Stimulated activated CD4-positive, alpha-beta T cell treated with anti-CD3 and anti-CD28 coated beads, Interleukin-15, amount 100 ng/mL, for 24 hours (primary cell): ENCODE measurements at regions not wholly inside any gene's neighbourhood (a gene's known extent, or its start where the extent isn't known, plus 50 kb on each side); places are given as distances from the start of the nearest gene placed in this dataset.
"Not testable (repeated sequence)": the region's sequence is repeated elsewhere in the genome, so short reads cannot be mapped to it uniquely, and the experiment has no call there.

Experiments used
- DNase-seq: peaks from one replicate; pipeline ENCODE4 v3.0.0-alpha.2; 2020

DNA sequence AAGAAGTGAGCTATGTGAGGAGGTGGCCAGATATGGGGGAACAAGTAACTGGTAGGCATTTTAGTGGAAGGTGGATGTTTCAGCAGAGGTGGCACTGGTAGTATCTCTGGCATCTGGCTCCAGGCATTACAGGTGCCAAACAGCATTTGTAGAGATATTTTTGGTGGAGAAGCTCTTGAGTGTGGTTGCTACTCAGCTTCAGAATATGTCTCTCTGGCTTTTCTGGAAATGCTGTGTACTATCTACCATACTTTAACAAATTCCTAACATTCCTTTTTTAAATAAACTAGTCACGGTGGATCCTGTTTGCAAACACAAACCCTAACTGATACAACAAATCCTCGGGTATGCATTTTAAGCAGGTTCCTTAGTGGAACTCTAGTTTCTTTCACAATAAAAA lies 128.0 kb downstream of the BARX2 start:
- no peak for DNase-seq

DNA sequence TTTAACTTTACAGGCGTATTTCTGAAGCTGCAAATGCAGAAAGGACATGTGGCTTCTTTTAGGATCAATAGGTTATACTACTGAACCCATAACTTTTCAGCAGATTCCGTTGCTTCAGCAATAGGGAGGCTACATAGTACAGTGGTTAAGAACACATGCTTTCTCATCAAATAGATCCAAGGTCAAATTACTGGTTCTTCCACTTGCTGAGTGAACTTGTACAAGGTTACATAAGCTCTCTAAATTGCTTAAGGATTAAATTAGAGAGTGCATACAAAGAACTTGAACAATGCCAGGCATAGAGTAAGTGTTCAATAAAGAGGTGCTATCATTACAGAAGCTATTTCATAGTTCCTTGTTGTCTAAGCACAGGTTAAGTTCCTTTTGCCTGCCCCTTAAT lies 129.6 kb downstream of the BARX2 start:
- no peak for DNase-seq

DNA sequence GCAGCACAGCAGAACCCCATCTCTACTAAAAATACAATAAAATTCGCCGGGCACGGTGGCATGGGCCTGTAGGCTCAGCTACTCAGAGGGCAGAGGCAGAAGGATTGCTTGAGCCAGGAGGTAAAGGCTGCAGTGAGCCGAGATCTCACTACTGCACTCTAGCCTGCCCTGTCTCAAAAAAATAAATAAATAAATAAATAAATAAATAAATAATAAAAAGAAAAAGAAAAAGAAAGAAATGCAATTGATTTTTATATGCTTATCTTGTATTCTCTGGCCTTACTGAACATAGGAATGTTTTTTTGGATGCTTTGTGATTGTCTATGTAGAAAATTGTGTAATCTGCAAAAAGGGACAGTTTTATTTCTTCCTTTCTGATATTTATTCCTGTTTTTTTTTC lies 132.5 kb downstream of the BARX2 start:
- no peak for DNase-seq

DNA sequence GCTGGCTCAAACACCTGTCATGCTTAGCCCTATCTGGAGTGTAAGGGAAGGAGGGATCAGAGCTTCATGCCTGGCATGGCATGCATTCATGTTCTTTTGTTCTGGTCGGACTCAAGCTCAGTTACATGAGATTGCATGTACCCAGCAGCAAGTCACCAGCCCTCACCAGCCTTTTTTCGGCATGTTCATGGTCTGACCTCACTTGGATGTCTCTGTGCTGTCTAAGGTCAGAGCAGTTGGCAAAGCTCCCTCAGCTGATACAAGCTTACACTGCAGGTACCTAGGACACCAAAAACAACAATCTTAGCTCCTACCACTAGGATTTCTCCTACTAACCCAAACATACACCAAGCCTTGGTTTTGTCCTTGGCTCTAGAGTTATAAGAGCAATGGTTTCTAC lies 152.6 kb downstream of the BARX2 start:
- no peak for DNase-seq

DNA sequence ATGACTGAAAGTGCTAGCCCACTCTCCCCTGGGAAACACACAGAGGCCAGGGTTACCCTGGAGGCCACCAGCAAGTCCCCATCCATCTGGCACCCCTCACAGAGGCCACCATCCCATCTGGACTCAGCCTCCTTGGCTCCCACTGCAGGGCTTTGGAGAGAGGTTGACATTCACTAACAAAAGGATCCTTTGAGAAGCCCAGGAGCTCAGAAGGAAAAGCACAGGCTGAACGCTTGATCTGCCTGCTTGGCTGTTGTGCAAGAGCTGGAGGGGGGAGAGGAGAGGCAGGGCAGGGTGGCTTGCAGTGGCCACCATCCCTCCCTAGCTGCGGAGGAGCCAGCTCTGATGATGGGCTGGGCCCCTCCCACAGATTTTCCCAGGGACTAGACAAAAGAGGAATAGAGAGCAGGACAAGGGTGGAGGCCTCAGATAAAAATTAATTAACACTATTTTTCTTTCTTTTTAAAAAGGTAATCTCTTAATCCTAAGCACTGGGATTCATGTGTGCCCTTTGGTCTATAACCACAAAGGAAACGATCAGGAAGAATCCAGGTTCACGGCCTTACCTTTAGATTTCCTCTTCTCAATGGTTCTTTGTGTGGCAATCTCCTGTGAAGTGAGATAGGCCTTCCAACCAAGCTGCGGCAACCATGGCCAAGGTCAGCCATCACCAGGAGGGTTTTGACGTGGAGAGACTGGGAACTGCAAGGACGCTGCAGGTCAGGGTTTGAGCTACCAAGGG lies 154.7 kb downstream of the BARX2 start:
- DNase-seq: no peak

DNA sequence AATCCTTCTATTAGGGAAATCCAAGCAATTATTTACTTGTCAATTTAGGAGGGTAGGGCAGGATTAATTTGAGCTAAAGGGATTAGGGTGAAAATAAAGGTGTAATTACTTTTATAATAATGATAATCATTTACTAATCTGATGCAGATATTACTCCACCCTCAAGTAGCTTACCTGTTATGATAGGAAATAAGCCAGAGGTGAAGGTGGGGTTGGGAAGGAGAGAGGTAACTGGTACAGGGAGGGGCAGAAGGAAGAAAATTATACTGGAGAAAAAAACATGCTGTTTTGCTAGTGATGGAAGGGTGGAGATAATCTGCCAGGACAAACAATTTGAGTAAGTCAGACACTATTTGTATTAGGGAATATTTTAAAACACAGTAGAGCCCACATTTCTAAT lies 157.7 kb downstream of the BARX2 start:
- DNase-seq: no peak

DNA sequence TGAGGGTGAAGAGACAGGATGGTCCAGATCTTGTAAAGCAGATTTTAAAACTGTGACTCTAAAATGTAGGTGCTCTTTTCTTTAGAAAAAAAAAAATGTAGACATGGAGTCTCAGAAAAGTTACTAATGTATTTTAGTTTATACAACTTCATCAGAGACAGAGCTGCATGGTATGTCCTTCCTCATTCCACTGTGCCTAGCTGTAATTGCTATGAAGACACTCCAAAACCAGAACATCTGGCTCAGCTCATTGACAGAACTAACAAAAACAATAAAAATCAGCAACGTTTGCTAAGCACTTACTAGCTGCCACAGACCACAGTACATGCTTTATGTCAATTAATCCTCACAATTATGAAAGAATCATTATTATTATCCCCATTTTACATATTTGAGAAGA lies 160.7 kb downstream of the BARX2 start:
- no peak for DNase-seq

DNA sequence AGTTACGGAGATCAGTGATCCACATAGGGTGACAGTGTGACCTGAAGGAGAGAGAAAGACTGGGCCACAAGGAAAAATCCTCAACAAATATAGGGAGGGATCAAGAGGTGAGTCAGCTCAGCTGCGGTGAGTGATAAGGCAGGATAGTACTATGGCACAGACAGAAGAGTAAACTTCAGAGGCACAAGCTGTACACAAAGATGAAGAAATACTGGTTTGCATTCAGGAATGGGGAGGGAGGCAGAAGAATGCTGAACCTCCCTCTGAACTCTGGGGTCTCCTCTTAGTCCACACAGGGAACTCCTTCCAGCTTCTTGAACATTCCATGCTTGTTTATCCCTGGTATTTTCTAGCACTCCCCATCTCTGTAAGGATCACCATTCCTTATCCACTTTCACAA lies 162.7 kb downstream of the BARX2 start:
- no peak for DNase-seq

DNA sequence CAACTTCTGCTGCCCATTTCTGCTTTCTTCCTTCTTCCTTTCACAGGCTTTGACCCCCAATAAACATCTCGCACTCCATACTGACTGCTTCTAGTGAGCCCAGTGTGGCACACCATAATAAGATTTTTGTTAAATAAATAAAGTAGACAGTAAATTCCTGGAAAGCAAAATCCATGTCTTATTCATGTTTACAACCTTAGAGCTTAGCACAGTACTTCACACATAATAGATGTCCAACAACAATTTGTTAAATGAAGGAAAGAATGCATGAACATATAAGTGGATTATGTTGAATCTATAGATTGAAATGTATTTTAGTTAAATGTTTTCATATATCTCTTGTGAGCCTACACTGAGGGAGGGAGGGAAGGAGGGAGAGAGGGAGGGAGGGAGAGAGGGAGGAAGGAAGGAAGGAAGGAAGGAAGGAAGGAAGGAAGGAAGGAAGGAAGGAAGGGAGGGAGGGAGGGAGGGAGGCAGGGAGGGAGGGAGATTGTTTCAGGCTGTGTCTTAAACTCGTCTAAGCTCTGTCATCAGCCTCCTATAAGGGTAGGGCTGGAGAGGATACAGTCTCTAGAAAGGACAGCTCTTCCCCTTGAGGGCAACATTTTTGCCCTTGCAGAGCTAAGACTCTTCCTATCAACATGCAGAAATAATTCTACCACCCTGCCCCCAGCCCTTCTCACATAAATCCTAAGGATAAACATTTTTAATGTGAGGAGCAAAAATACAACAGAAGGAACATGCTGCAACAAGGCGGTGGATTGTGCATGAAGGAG lies 168.1 kb downstream of the BARX2 start:
- no peak for DNase-seq

DNA sequence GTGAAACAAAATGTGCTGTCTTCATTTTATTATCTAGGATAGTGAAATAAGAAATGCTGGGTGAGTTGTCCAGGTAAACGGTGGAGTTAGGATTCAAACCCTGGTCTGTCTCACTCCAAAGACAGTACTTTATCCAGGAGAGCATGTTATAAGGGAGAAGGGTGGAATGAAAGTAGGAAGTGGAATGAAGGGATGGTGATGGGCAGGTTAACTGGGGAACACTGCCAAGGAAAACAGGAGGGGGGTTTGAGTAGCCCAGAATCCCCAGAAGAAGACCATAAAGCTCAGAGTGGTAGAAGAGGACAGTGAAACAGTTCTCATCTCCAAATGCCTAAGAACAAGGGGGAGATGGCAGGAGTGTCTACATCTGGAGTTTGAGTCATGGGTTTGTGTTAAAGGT lies 169.0 kb downstream of the BARX2 start:
- no peak for DNase-seq

DNA sequence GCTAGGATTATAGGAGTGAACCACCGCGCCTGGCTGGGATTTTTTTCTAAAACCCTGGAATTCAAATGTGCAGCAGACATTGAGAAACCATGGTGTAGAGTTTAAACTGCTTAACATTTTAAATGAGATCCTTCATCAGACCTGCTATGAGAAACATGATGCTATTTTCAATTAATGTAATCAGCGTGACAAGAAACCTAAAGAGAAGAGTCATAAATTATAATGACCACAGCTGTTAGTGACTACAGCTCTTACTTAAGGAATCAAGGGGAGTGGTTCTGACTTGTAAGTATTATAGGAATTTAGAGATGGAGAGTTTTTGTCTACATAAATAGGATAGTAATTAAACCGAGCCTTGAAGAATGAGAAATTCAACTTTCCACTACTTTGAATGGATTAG lies 170.6 kb downstream of the BARX2 start:
- DNase-seq: no peak

DNA sequence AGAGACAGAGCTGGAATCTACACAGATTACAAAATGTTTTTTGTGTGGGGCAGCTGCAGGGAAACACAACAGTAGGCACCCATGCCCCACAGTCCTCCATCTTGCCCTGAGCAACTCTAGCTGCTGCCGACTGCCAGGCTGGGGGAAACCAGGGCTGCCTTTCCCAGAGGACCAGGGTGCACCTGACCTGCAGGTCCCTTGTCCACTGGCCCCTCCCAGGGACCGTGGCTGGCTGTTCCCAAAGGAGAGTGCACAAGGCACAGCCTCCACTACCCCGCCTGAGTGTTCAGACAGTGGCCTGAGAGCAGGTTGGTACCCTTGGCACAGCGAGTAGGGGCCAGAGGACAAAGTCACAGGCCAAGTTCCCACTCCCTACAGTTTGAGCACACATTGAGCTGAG lies 181.8 kb downstream of the BARX2 start:
- no peak for DNase-seq

DNA sequence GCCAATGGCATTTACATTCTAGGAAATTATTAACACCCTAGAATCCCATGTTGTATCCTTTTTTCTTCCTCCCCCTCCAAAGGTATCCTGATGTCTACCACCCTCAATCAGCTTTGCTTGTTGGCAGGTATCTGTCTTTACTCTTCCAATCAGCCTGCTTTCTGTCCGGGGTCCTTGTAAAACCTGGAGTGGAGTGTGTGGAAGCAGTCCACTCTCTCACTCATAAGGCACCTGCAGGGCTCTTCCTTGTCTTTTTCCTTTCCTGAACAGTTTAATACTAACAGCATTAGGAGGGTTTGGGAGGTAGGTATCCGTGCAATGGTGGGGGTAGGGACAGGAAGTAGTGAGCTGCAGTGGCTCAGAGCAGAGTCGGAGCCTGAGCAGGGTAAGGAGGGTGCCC lies 193.4 kb downstream of the BARX2 start:
- DNase-seq: no peak

DNA sequence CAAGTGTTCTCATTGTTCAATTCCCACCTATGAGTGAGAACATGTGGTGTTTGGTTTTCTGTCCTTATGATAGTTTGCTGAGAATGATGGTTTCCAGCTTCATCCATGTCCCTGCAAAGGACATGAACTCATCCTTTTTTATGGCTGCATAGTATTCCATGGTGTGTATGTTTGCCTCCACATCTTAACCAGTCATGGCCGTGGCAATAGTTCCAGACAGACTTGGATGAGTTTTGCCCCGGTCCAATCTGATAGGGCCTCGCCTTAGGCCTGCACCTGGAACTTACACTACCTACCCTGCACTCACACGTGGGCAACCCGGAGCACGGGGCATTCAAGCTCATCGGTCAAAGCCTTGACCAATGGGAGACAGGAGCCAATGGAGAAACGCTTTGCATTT lies 197.0 kb downstream of the BARX2 start:
- not testable (repeated sequence) for DNase-seq

DNA sequence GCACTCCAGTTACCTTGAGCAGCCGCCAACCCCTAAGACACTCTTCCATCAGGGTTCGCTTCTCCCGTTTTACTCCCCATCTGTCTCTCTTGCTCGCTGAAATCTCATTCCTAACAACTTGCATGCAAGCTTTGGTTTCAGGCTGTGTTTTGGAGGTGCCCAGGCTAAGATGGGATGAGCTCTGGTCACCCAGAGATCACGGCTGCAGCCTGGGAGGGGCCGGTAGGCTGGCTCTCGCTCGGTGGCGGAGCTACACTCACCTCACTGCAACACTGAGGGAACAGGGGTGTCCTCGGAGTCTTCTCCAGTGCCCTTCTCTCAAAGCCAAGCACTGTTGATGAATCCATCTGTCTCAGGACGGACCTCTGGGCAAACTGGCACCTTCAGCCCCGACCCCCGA lies 197.5 kb downstream of the BARX2 start:
- DNase-seq: no peak

DNA sequence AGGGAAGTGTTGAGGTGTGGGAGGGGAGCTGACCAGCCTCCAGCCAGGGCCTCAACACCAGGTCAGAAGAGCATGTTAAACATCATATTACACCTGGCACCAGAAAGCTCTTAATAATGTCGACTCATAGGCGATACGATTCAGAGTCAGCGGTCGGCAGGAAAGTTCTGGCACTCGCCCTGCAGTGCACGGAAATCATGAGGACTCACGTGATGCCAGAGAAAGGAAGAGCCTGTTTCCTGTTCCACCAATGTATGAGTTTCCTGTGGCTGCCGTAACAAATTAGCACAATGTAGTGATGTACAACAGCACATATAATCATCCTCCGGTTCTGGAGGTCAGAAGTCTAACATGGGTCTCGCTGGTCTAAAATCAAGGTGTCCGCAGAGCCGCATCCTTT lies 198.8 kb downstream of the BARX2 start:
- no peak for DNase-seq

DNA sequence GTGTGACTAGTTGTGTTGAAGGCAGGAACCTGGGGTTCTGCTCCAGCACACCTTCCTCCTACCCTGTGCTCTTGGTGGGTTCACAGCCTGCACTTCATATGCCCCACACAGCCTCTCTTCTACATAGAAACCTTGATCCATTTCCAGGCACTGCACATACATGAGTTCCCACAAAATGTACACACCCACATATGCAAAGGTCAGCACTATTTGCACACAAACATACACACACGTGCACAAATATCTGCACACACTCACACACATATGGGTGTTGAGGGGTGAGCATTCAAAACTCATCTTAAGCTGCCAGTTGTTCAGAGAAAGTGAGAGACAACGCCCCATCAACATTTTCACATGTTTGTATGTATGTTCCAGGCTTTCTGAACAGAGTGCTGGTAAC lies 201.0 kb downstream of the BARX2 start:
- DNase-seq: no peak

DNA sequence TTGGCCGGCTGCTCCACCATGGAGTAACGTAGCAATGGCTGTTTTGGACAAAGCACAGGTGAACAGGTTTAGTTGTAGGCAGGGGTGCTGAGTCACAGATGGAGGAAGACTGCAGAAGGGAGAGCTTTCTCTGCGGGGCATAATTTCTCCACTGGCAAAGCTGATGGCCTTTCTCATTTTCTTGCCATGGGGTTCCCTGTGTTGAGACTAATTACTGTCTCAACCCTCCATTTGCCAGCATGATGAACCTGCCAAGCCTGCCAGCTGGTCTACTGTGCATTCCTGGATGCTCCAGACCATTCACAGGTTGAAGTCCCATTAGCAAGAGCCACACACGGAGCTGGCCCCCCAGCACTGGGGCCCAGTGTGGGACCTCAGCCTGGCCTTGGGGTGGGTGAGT lies 202.4 kb downstream of the BARX2 start:
- no peak for DNase-seq

DNA sequence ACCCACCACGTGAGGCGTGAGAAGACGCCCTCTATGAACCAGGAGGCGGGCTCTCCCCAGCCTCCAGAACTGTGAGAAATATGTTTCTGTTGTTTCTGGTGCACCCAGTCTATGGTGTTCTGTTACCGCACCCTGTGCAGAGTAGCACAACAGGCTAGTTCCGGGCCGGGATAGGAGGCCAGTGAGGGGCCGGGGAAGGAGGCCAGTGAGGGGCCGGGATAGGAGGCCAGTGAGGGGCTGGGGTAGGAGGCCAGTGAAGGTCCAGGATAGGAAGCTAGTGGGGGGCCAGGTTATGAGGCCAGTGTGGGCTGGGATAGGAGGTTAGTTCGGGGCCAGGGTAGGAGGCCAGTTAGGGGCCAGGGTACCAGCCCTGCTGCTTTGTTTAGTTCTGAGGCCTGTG lies 204.6 kb downstream of the BARX2 start:
- DNase-seq: no peak

DNA sequence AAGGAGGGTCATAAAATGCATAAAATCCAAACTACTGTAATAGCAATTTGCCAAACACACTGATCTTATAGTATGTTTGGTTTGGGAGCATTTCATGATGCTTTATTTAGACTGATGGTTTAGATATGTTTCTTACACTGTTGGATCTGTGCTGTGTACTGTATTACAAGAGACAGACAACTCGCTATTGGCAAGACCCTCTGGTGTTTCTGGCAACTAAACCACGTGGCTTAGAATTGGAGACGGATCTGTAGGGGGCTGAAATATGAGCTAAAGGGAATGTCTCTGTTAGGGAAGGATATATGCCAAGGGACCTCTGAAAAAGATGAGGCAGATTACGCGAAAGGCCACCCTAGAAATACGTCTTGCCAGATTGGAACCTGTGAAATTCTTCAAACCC lies 208.7 kb downstream of the BARX2 start:
- DNase-seq: no peak

DNA sequence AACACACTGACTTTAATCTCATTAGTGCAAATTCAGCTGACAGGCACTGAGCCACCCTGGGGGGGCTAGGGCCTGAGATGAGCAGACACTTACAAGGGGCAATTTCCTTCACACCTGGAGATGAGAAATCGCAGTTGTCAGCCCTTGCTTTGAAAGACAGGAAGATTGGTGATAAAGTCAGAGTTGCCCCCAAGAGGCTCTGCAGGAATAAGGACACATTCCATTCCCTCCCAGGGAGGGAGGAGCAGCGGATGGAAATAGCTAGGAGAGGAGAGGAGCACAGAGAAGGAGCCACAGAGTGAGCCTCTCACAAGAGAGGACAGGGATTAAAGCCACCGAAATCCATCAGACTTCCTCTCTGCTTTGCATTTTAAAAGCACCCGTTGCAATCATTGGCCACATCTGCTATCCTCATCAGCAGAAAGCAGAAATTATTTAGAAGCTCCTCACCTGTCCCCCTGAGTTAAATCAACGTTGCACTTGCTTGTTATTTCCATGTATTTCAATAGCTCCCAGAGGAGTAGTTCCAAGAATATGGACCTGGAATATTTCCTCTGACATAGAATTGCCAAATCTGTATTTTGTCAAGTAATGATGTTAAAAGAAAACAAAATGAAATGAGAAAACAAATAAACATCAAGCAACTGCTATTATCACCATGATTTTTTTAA lies 213.7 kb downstream of the BARX2 start:
- no peak for DNase-seq

DNA sequence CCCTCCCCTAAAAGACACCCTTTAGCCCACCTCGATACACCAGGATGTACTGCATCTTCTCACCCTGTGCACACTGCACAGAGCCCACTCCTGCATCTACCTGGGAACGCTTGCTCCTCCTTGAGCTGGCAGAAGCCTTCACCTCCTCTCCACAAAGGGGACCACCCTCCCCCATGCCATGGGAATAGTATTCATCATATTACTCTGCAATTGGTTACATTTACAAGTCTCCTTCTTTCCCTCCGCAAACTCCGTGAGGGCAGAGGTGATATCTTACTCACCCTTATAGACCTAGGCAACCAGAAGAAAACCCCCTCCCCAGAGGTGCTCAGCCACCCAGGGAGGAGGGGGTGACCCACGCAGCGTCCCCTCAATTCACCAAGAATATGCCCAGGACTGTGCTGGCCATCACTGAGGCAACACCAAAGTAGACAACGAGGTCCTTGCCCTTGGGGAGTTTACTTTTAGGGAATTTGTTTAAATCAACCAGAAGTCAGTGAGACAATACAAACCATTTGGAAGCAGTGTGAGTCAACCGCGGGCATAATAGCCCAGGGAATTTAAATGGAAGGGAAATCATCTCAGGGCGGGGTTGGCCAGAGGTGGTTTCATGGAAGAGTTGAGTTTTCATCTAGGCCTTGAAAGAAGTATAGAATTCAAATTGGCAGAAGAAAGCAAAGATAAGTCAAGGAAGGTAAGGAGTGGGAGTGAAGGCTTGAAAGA lies 214.5 kb downstream of the BARX2 start:
- DNase-seq: no peak

DNA sequence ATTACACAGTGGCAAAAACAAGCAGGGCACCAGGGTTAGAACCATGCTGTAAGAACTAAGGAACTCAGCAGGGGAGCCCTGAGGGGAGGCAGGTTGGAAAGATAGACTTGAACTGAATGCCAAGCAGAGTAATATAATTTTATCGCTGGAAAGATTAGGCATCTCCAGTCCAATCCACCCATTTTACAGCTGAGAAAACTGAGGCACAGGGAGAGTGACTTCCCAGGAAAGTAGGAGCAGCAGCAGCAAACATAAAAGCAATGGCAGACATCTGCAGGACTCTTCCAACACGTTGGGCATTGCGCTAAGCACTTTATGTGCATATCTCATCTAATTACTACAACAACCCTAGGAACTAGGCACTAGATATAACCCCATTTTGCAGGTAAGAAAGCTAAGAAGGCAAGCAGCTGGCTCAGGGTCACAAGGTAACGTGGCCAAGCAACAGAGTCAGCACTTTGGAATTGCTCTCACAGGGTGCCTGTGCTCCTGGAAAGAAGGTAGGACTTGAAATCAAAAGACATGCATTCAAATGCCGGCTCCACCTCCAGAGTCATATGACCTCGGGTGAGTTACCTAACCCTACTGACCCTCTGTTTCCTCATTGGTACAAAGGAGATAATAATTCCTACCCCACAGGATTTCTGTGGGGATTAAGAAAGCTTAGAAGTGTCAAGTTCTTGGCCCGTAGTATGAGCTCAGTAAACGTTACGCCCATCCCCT lies 215.3 kb downstream of the BARX2 start:
- no peak for DNase-seq
